ENCODE measurements at regions not wholly inside any gene's neighbourhood (a gene's known extent, or its start where the extent isn't known, plus 50 kb on each side); places are given as distances from the start of the nearest gene placed in this dataset.

DNA sequence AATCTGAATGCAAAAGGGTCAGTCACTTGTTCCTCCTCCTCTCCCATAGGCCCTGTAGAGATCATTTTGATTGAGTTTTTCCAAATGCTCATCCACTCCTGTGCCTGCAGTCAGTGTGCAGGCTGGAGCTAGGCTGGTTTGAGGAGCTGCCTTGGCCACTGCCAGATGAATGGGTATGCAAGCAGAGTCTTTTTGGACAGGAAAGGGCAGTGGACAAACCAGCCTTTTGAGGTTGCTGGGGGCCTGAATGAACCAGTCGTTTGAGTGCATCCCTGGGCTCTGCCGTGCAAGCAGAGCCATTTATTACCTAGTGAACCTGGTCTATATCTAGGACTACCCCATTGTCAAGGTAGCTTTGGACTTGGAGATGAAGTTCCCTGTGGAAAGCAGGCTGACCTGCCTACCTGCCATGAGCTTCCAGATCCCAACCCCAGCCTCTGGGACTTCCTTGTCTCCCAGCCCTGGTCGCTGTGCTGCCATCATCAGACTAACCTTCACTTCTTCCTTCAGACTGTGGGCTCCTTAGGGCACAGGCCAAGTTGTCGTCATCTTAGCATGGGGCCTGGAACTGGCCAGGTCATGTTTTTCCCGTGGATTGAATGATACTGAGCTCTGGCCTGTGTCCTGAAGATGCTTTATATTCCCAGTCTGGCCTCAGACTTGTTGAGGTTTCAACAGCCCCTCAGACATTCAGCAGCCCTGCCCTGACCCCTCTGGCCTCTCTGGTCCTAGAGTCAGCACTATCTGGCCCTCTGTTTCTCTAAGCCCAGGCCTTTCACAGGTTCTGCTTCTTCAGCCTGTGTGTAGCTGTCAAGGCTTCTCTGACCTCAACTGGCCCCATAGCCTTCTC, 55.5 kb upstream of the PRR23C start:
- DNase-seq (ENCODE audit: low spot score) = no peak
- no peak overlapping the region for H3K4me3 ChIP-seq (ENCODE audit: low read depth, low read length, poor library complexity, severe bottlenecking)
- intact Hi-C loops (cut with micrococcal nuclease; ENCODE audit: unreplicated experiment) = no loop called here
- no peak overlapping the region for H3K27ac ChIP-seq (ENCODE audit: low read depth, low read length, poor library complexity, severe bottlenecking)
- POLR2A ChIA-PET (ENCODE audit: low non-redundant PET) = no interaction called here
- CTCF ChIA-PET = no interaction called here
- H3K4me1 ChIP-seq (ENCODE audit: insufficient read depth, low read length, poor library complexity, severe bottlenecking) = no peaks in the 10 kb centered on the region
- no TSS peak for BruUV-seq (replicated peaks)
- H3K36me3 ChIP-seq (ENCODE audit: insufficient read depth, low read length, poor library complexity, severe bottlenecking) = no peaks in the 10 kb centered on the region
- TF ChIP-seq, protein P1, sequence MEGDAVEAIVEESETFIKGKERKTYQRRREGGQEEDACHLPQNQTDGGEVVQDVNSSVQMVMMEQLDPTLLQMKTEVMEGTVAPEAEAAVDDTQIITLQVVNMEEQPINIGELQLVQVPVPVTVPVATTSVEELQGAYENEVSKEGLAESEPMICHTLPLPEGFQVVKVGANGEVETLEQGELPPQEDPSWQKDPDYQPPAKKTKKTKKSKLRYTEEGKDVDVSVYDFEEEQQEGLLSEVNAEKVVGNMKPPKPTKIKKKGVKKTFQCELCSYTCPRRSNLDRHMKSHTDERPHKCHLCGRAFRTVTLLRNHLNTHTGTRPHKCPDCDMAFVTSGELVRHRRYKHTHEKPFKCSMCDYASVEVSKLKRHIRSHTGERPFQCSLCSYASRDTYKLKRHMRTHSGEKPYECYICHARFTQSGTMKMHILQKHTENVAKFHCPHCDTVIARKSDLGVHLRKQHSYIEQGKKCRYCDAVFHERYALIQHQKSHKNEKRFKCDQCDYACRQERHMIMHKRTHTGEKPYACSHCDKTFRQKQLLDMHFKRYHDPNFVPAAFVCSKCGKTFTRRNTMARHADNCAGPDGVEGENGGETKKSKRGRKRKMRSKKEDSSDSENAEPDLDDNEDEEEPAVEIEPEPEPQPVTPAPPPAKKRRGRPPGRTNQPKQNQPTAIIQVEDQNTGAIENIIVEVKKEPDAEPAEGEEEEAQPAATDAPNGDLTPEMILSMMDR (conservative IDR thresholded peaks at IDR 0.05; ENCODE audit: low read depth, low read length) = no peak
- no peak for TF ChIP-seq EZH2 (IDR thresholded peaks at IDR 0.05; ENCODE audit: borderline replicate concordance, low read depth, low read length, poor library complexity, severe bottlenecking)
- no peaks in the 10 kb centered on the region for H3K9me3 ChIP-seq (ENCODE audit: low read depth, low read length, poor library complexity, severe bottlenecking)
- H3K27me3 ChIP-seq (replicated peaks; ENCODE audit: insufficient read depth, low read depth, low read length, poor library complexity) = peaks cover 4% of the 10 kb centered on the region

DNA sequence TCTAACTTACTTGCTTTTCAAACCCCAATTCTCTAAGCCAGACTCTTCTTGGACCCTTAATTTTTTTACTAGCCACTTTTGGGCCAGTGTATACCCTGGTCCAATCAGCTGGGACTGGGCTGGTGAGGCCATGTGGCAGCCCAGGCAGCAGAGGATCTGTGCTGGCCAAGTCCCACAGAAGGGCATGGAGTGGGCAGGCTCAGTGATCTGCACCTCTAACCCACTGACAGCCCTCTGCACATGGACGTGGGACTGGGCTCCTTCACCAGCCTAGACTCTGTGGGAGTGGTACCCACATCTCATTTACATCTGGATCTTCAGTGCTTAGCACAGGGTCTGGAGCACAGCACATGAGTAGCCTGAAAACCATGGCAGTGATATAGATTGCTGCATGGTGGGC, 56.1 kb upstream of the PRR23C start:
- Histone ChIP-seq H3K36me3 (ENCODE audit: insufficient read depth, low read length, poor library complexity, severe bottlenecking) (no peaks in the 10 kb centered on the region), H3K27ac (ENCODE audit: low read depth, low read length, poor library complexity, severe bottlenecking) (no peak overlapping the region), H3K9me3 (ENCODE audit: low read depth, low read length, poor library complexity, severe bottlenecking) (no peaks in the 10 kb centered on the region), H3K27me3 (replicated peaks; ENCODE audit: insufficient read depth, low read depth, low read length, poor library complexity) (peaks cover 4% of the 10 kb centered on the region), H3K4me3 (ENCODE audit: low read depth, low read length, poor library complexity, severe bottlenecking) (no peak overlapping the region), H3K4me1 (ENCODE audit: insufficient read depth, low read length, poor library complexity, severe bottlenecking) (no peaks in the 10 kb centered on the region)
- CTCF ChIA-PET = no interaction called here
- no peak for DNase-seq (ENCODE audit: low spot score)
- POLR2A ChIA-PET (ENCODE audit: low non-redundant PET) = no interaction called here
- intact Hi-C loops (cut with micrococcal nuclease; ENCODE audit: unreplicated experiment) = no loop called here
- no TSS peak for BruUV-seq (replicated peaks)
- TF ChIP-seq EZH2 (IDR thresholded peaks at IDR 0.05; ENCODE audit: borderline replicate concordance, low read depth, low read length, poor library complexity, severe bottlenecking) = no peak
- TF ChIP-seq, protein P1 (conservative IDR thresholded peaks at IDR 0.05; ENCODE audit: low read depth, low read length) = no peak

DNA sequence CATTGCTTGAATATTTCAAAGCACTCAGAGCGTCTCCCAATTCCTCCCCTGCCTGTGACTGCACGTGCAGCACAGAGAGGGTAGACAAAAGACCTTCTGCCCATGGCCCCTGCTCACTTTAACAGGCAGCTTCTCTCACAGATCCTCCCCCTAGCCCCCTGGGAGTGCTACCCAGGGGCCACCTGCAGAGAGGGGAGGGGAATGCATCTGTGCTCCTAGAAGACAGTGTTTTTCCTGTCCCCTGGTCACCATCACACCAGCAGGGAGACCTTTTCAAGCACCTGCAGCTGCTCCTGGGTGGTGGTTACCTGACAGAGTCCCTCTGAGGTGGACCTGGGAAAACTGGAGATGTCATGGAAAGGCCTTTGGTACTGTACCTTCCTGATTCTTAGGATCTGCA, 56.7 kb upstream of the PRR23C start:
- Histone ChIP-seq H3K4me3 (ENCODE audit: low read depth, low read length, poor library complexity, severe bottlenecking) (no peak overlapping the region), H3K27ac (ENCODE audit: low read depth, low read length, poor library complexity, severe bottlenecking) (no peak overlapping the region), H3K9me3 (ENCODE audit: low read depth, low read length, poor library complexity, severe bottlenecking) (no peaks in the 10 kb centered on the region), H3K4me1 (ENCODE audit: insufficient read depth, low read length, poor library complexity, severe bottlenecking) (no peaks in the 10 kb centered on the region), H3K36me3 (ENCODE audit: insufficient read depth, low read length, poor library complexity, severe bottlenecking) (no peaks in the 10 kb centered on the region), H3K27me3 (replicated peaks; ENCODE audit: insufficient read depth, low read depth, low read length, poor library complexity) (peaks cover 8% of the 10 kb centered on the region)
- CTCF ChIA-PET = no interaction called here
- BruUV-seq (replicated peaks) = no TSS peak
- POLR2A ChIA-PET (ENCODE audit: low non-redundant PET) = no interaction called here
- intact Hi-C loops (cut with micrococcal nuclease; ENCODE audit: unreplicated experiment) = no loop called here
- no peak for DNase-seq (ENCODE audit: low spot score)
- TF ChIP-seq, protein P1 (conservative IDR thresholded peaks at IDR 0.05; ENCODE audit: low read depth, low read length) = no peak
- no peak for TF ChIP-seq EZH2 (IDR thresholded peaks at IDR 0.05; ENCODE audit: borderline replicate concordance, low read depth, low read length, poor library complexity, severe bottlenecking)

All from A673 (cell line).